MG63 (cell line): ENCODE measurements at regions not wholly inside any gene's neighbourhood (a gene's known extent, or its start where the extent isn't known, plus 50 kb on each side); places are given as distances from the start of the nearest gene placed in this dataset.
"Not testable (repeated sequence)": the region's sequence is repeated elsewhere in the genome, so short reads cannot be mapped to it uniquely, and the experiment has no call there.

Experiments
- DNase-seq: peaks from one replicate; pipeline ENCODE4 v3.0.0-alpha.2; 2020
- H3K27me3 ChIP-seq: fragments of 250-450 bp; sonication (Bioruptor Pico); 2 replicates; pipeline ENCODE4 v1.5.1; 2020; ENCODE audit warnings: mild to moderate bottlenecking, moderate library complexity
- H3K36me3 ChIP-seq: fragments of 250-450 bp; sonication (Bioruptor Pico); 2 replicates; pipeline ENCODE4 v1.5.1; 2020; ENCODE audit warnings: mild to moderate bottlenecking, moderate library complexity
- H3K4me3 ChIP-seq: fragments of 250-450 bp; sonication (Bioruptor Pico); 2 replicates; pipeline ENCODE4 v1.5.1; 2020; ENCODE audit warnings: mild to moderate bottlenecking, moderate library complexity
- H3K9me3 ChIP-seq: fragments of 250-450 bp; sonication (Bioruptor Pico); 2 replicates; pipeline ENCODE4 v1.5.1; 2020; ENCODE audit warnings: mild to moderate bottlenecking, moderate library complexity

GRCh38 chr14:53741479-53742232, 215.0 kb downstream of the BMP4 start:
- Histone ChIP-seq H3K27me3 (no peaks in the 10 kb centered on the region), H3K4me3 (no peak overlapping the region), H3K9me3 (no peaks in the 10 kb centered on the region), H3K36me3 (no peaks in the 10 kb centered on the region)
- DNase-seq, result peak; percentile 45

- no peaks in the 10 kb centered on the region for H3K9me3 ChIP-seq
- DNase-seq, result no peak
- no peak overlapping the region for H3K4me3 ChIP-seq
- no peaks in the 10 kb centered on the region for H3K36me3 ChIP-seq
- H3K27me3 ChIP-seq, result no peaks in the 10 kb centered on the region
Observed at GRCh38 chr14:53740570-53740969, 216.1 kb downstream of the BMP4 start.

- Histone ChIP-seq H3K9me3 (no peaks in the 10 kb centered on the region), H3K36me3 (no peaks in the 10 kb centered on the region), H3K4me3 (no peak overlapping the region), H3K27me3 (no peaks in the 10 kb centered on the region)
- DNase-seq, result no peak
Observed at GRCh38 chr14:53735916-53736315, 220.7 kb downstream of the BMP4 start.

- Histone ChIP-seq H3K4me3 (no peak overlapping the region), H3K36me3 (no peaks in the 10 kb centered on the region), H3K27me3 (no peaks in the 10 kb centered on the region), H3K9me3 (no peaks in the 10 kb centered on the region)
- no peak for DNase-seq
Observed at GRCh38 chr14:53723221-53723620, 233.4 kb downstream of the BMP4 start.

- Histone ChIP-seq H3K27me3 (no peaks in the 10 kb centered on the region), H3K9me3 (no peaks in the 10 kb centered on the region), H3K36me3 (no peaks in the 10 kb centered on the region), H3K4me3 (no peak overlapping the region)
- DNase-seq, result no peak
Observed at GRCh38 chr14:53719536-53719935, 237.1 kb downstream of the BMP4 start.

- Histone ChIP-seq H3K27me3 (no peaks in the 10 kb centered on the region), H3K4me3 (no peak overlapping the region), H3K9me3 (no peaks in the 10 kb centered on the region), H3K36me3 (no peaks in the 10 kb centered on the region)
- DNase-seq, result no peak
Observed at GRCh38 chr14:53716578-53716977, 240.0 kb downstream of the BMP4 start.

GRCh38 chr14:53715193-53715721, 241.4 kb downstream of the BMP4 start:
- Histone ChIP-seq H3K27me3 (no peaks in the 10 kb centered on the region), H3K9me3 (no peaks in the 10 kb centered on the region), H3K36me3 (no peaks in the 10 kb centered on the region), H3K4me3 (no peak overlapping the region)
- peak; percentile 23 for DNase-seq

GRCh38 chr14:53714495-53715192, 242.0 kb downstream of the BMP4 start:
- Histone ChIP-seq H3K4me3 (no peak overlapping the region), H3K27me3 (no peaks in the 10 kb centered on the region), H3K9me3 (no peaks in the 10 kb centered on the region), H3K36me3 (no peaks in the 10 kb centered on the region)
- no peak for DNase-seq

- H3K4me3 ChIP-seq, DNase-seq, H3K9me3 ChIP-seq, H3K36me3 ChIP-seq, H3K27me3 ChIP-seq: not testable (repeated sequence)
Observed at GRCh38 chr14:53712901-53713300, 243.7 kb downstream of the BMP4 start.

GRCh38 chr14:53711205-53711604, 245.4 kb downstream of the BMP4 start:
- no peak for DNase-seq

GRCh38 chr14:53710615-53711014, 246.0 kb downstream of the BMP4 start:
- no peaks in the 10 kb centered on the region for H3K9me3 ChIP-seq
- no peaks in the 10 kb centered on the region for H3K27me3 ChIP-seq
- no peaks in the 10 kb centered on the region for H3K36me3 ChIP-seq
- no peak overlapping the region for H3K4me3 ChIP-seq
- peak; percentile 1 for DNase-seq

More at GRCh38 chr14:53711205-53711604, 245.4 kb downstream of the BMP4 start:
- no peak overlapping the region for H3K4me3 ChIP-seq
- H3K36me3 ChIP-seq, result no peaks in the 10 kb centered on the region
- no peaks in the 10 kb centered on the region for H3K9me3 ChIP-seq
- H3K27me3 ChIP-seq, result no peaks in the 10 kb centered on the region

- H3K4me3 ChIP-seq, result no peak overlapping the region
Observed at GRCh38 chr14:53709381-53709780, 247.2 kb downstream of the BMP4 start.

GRCh38 chr14:53703457-53703856, 253.2 kb downstream of the BMP4 start:
- H3K36me3 ChIP-seq, result no peaks in the 10 kb centered on the region
- H3K4me3 ChIP-seq, result no peak overlapping the region
- H3K9me3 ChIP-seq, result no peaks in the 10 kb centered on the region
- DNase-seq, result no peak
- H3K27me3 ChIP-seq, result no peaks in the 10 kb centered on the region

More at GRCh38 chr14:53709381-53709780, 247.2 kb downstream of the BMP4 start:
- H3K27me3 ChIP-seq, result no peaks in the 10 kb centered on the region
- H3K9me3 ChIP-seq, result no peaks in the 10 kb centered on the region
- H3K36me3 ChIP-seq, result no peaks in the 10 kb centered on the region
- DNase-seq, result no peak

- DNase-seq, result no peak
- H3K36me3 ChIP-seq, result no peaks in the 10 kb centered on the region
- H3K27me3 ChIP-seq, result no peaks in the 10 kb centered on the region
- H3K9me3 ChIP-seq, result no peaks in the 10 kb centered on the region
- no peak overlapping the region for H3K4me3 ChIP-seq
Observed at GRCh38 chr14:53701108-53701875, 255.3 kb downstream of the BMP4 start.

GRCh38 chr14:53696217-53696965, 260.2 kb downstream of the BMP4 start:
- H3K4me3 ChIP-seq, result no peak overlapping the region
- no peaks in the 10 kb centered on the region for H3K9me3 ChIP-seq
- no peaks in the 10 kb centered on the region for H3K27me3 ChIP-seq
- no peaks in the 10 kb centered on the region for H3K36me3 ChIP-seq
- no peak for DNase-seq

GRCh38 chr14:53695692-53696214, 260.9 kb downstream of the BMP4 start:
- no peak for DNase-seq
- Histone ChIP-seq H3K27me3 (no peaks in the 10 kb centered on the region), H3K4me3 (no peak overlapping the region), H3K9me3 (no peaks in the 10 kb centered on the region), H3K36me3 (no peaks in the 10 kb centered on the region)
